ENCODE measurements at regions not wholly inside any gene's neighbourhood (a gene's known extent, or its start where the extent isn't known, plus 50 kb on each side); places are given as distances from the start of the nearest gene placed in this dataset.

DNA sequence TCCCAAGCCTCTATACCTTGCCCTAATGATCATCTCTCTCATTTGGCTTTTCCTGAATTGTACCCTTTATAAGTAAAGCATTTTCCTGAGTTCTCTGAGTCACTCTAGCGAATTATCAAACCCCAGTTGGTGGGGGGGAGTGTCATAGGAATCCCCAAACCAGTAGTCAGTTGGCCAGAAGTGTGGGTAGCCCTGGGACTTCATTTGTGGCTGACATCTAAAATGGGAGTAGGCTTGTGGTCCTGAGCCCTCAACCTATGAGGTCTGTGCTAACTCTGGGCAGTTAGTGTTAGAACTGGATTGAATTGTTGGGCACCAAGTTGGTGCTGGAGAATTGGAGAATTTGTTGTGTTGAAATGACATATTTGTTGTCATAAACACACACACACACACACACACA lies 91.3 kb downstream of the BBS10 start:
- DNase-seq (ENCODE audit: low read depth) = no peak

DNA sequence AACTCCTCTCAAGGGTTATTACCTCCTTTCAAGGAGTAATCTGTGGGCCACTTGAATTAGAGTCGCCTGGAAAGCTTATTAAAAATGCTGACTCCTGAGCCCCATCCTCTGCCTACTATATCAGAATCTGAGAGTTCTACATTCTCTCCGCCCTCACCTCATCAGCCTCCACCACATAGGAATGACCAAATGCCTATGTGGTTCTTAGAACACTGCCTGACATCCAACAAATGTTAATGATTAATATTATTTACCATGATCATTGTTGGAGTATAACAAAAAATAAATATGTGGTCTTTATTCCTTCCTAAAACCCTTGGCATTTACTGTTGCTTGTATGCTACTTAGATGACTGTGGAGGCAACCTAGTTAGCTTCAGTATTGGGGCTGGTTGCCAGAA lies 91.9 kb downstream of the BBS10 start:
- DNase-seq (ENCODE audit: low read depth) = no peak

DNA sequence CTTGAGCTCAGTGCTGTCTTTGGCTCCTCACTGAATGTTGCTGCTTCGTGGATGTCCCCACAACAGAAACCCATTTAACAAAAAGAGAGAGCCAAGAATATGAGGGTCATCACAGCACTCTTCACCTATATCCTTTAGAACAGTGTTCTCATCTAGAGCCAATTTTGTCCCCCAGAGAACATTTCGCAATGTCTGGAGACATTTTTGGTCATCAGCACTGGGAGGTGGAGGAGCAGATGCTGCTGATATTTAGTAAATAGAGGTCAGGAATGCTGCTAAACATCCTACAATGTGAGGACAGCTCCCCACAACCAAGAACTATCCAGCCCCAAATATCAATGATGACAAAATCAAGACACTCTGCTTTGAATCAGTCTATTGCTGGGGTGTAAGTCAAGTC lies 92.5 kb downstream of the BBS10 start:
- no peak for DNase-seq (ENCODE audit: low read depth)

DNA sequence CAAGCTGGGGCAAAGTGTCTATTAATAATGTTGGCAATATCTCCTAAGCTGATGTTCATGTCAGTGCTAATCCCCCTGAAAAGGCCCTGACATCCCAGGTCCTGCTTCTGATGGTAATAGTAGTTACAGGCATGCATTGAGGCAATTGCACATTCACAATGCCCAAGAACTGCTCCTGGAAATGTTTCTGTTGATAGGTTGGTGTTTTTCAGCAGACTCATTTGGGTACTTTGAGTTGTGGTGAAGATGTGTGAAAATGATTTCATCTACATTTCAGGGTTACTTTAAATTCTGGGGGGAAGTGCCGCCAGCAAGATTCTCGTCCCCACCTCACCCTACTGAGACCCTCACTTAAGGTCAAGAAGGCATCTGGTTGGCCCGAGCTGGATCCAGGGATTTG lies 92.9 kb downstream of the BBS10 start:
- no peak for DNase-seq (ENCODE audit: low read depth)

DNA sequence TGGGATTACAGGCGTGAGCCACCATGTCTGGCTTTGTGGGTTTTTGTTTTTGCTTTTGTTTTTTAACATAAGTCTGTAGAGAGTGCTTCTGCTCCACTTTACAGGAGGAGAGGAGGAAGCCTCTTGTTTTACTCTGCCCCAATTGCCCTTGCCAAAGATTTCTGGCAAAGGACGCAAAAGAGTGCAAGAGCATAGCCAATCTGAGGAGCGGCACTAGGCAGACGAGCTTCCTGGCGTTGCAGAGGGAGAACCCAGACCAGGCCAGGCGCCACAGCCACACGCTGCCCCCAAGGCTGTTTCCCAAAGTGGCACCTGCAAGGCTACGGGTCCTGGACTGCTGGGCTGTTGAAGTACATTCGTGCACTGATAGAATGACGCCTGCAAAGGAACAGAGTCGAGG lies 96.2 kb downstream of the BBS10 start:
- DNase-seq (ENCODE audit: low read depth) = no peak

DNA sequence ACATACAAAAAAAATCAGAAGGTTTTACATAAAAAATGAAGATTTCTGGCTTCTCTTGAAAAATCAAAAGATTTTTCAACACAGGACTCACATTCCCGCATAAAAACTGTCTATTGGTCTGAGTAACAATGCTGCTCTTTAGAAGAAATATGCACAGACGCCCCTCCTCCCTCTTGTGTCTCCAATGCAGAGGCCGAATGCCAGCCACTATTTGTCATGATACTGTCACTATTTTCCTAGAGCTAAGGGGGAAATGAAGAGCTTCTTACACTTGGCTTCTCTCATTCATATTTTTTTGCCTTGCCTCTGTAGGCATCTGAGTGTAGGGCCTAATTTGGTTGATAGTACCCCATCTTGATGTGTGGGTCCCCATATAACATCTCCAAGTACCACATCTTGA lies 98.0 kb downstream of the BBS10 start:
- no peak for DNase-seq (ENCODE audit: low read depth)

DNA sequence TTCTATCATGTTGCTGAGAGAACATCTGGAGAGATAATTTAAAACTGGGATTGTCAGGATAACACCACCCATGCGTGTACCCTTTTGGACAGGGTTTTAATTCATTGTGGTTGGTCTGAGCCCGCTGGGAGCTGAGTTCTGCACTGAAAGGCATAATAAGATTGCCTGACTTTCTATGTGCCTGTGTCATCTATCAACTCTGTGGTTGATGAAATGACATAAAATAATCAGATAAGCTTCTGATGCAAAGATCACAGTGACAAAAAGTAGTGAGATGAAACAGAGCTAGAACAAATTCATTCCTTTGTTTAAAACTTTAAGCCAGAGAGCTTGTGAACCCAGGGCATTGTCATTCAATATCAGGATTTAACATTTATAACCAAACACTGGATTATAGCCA lies 98.7 kb downstream of the BBS10 start:
- no peak for DNase-seq (ENCODE audit: low read depth)

DNA sequence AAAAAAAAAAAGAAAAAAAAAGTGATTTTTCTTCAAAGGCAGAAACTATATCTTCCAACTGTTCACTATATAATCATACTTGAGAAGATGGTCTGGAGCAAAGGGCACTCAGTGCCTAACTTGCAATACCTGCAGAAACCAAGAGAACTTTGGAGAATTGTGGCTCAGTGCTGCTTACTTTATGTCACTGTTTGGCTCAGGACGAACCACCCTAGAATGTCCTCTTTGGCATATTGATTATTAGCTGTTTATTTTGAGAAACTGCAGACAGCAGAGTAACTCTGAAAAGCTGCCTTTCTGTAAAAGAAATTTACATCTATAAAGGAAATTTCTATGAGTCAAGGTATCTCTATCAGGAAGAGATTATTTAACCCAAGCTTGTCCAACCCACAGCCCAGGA lies 100.2 kb downstream of the BBS10 start:
- no peak for DNase-seq (ENCODE audit: low read depth)

DNA sequence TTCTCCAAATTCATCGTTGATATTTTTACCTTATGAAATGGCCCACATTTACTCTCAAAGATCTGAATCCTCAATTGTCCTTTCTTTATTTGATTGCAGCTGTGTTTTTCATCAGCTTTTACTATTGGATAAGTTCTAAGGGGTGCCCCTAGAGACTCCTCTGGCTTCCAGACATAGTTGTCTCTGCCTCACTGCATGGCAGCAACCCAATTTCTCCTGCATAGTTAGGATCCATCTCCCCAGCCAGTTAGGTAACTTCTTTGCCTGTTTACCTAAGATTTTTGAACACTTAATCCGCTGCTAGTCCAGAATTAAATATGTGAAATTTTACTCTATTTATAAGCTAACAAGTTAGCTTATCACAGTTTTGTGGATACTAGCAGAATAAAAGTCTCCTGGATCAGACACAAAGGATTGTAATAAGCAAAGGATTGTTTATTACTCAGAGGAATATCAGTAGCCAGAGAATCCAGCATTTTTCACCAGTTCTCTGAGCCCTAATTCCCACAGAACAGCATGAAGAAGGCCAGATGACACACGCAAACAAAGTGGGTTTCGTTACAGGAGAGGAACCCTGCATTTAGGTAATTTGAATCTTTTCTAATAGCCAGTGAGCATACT lies 101.1 kb downstream of the BBS10 start:
- DNase-seq (ENCODE audit: low read depth) = no peak

DNA sequence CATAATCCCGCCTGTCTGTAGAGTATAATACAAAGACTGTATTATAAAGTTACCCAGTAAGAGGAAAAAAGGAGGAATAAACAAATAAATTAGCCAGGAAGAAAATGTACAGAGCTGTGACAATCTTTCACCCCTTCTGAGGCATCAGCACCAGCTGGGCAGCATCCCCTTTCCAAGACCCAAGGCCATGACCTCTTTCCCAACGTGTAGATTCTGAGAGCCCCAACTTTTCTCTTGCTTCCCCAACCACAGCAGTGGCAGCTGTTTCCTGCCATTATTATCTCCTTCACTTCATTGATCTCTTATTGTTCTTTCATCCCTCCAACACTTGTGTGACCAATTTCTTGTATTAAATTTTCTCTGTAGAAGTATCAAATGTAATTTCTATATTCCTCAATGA lies 101.6 kb downstream of the BBS10 start:
- no peak for DNase-seq (ENCODE audit: low read depth)

DNA sequence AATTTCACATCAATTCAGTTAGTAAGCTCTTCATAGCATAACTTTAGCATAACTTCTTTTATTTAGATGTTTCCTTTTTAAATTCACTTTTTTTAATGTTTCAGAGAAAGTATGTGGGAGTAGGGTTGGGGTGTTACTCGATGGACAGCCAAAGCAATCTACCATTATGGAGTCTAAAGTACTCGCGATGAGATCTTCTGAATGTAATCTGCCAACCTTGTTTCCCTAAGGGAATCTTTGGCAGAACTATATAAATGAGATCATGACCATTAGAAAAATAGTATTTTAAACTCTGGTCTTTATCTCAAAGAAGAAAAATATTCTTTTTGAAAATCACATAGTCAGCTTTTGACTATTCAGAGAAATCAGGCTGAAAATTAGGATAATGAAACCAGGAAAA lies 103.9 kb downstream of the BBS10 start:
- no peak for DNase-seq (ENCODE audit: low read depth)

DNA sequence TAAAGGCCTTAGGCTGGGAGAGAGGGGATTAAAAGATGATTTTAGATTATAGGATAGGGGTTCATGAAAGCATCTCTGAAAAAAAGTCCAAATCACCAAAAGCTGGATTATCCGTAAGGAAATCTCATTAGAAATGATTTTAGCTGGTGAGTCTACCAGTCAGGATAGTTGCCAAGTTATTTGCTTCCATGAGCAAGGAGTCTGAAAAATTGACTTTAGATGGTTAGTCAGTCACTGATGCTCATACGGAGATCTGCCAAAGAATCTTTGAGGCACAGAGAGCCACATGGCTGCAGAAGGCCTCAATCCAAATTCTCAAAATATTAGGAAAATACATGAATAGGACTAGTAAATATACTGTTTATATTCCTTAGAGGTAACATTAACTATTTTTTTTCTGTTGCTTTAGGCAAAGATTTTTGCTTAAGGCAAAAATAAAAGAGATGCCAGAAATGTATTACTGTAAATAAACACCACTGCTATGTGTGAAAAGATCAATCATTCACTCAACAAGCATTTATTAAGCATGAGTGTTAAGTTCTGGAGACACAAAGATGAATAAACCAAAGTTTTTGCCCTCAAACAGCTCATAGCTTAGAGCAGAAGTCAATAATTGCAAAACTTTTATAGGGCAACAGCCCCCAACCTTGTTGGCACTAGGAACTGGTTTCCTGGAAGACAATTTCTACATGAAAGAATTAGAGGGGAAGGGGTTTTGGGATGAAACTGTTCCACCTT lies 105.2 kb downstream of the BBS10 start:
- no peak for DNase-seq (ENCODE audit: low read depth)

DNA sequence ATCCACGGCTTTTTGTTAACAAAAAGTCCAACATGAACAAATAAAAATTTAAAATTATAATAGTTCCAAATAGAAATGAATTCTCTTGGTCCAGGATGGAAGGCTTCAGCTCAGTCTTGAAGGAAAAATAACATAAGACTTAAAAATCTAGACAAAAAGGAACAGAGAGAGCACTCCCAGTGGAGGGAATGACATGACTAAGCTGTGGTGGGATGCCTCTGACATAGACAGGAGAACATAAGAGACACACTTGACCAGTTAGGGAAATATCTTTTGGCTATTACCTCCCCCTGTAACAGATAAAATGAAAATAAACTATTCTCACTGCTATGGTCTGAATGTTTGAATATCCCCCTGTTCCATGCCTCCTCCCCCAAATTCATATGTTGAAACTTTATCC lies 106.8 kb downstream of the BBS10 start:
- no peak for DNase-seq (ENCODE audit: low read depth)

DNA sequence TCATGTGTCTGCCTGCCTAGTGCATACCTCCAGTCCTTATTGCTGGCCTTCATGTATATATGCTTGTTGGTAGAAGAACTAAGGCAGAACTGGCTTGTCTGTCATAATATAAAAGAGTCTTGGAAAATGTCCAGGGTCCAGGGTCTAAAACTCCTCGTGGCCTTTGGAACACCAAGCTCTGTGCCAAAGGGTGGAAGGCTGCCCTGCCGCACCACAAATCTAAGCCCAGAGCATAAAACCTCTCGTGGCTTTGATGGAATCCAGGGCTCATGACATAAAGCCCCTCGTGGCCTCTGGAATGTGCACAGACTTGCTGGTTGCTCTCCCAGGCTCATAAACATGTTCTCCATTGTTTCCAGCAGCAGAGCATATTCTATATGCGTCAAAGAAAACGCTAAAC lies 107.9 kb downstream of the BBS10 start:
- DNase-seq (ENCODE audit: low read depth) = no peak

DNA sequence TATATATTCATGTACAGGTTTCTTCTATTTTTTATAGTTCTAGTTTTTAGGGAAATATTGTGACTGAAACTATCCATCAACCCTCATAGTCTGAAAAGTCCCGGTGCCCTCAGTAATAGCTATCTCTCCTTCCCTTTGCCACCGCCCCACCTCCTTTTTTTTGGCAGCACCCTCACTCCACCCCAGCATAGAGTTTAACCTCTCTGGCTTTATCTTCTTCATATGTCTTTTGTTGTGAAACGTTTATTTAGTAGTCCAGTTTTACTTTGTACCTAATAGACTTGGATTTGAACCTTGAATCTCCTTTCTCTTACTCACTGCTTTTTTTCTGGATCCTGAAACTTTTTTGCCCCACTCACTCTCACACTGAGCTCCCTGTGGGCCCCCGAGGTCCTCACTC lies 109.5 kb downstream of the BBS10 start:
- no peak for DNase-seq (ENCODE audit: low read depth)

DNA sequence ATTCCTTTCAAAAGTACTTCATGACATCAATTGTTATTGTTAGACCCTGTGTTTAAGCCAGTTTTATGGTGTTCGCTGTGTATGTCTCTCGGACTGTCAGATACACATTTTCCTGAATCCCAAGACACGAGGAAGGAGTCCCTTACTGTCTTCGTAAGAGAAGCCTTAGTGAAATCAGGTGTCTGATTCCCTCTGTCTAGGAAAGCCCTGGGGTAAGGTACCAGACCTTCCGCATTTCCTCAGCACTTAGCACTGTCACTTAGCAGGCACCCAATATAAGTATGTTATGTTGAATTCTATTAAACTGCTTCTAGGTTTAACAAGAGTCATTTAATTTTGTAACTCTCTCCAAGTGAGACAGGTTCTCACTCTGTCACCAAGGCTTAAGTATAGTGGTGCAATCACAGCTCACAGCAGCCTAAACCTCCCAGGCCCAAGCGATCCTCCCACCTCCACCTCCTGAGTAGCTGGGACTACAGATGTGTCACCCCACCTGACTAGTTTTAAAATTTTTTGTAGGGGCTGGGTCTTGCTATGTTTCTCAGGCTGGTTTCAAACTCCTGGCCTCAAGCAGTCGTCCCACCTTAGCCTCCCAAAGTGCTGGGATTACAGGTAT lies 111.0 kb downstream of the BBS10 start:
- DNase-seq (ENCODE audit: low read depth) = no peak

DNA sequence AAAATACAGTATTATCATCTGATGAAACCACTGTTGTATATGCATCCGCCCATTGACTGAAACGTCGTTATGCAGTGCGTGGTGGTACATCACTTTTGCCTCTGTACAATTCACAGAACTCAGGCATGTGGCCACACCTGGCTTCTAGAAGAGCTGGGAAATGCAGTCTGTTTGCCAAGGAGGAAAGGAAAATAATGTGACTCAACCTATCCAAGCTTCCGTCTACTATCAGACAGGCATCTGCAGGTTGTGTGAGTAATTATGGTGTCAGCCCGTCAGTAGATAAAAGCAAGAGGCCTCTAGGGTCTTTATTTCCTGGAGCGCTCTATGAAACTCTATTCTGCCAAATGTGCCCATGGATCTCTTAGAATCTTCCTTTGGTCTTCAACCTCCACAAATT lies 111.6 kb downstream of the BBS10 start:
- DNase-seq (ENCODE audit: low read depth) = no peak

DNA sequence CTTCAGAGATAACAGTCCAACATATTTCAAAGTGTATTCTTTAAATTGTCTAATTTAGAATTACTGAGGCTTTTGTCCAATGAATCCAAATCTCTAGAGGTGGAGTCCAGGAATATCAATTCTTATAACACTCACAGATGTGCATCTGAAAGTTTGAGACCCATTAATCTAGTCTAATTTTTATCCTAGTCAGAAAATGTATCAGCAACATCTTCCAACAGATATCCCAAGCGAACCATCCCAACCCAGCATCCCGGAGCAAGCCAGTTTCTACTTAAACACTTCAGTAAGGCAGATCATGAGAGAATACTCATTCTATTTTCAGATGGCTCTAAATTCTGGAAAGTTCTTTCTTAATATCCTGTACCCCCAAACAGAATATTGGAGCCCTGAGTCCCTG lies 113.5 kb downstream of the BBS10 start:
- no peak for DNase-seq (ENCODE audit: low read depth)

DNA sequence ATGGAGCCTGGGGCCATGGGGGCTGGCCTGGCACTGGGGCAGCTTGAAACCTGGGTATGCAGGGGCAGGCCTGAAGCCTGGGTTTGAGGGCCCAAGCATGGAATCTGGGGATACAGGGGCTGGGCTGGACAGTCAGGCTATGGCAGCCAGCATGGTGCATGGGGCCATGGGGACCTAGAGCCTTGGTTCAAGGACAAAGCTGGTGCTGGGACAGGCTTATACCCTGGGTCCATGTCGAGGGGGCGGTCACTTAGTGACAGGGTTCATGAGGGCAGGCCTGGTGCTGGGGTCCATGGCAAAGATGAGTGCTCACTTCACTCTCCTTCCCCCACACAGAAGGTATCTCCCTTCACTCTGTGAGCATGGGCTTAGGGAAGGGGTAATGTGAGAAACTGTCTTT lies 116.2 kb downstream of the BBS10 start:
- DNase-seq (ENCODE audit: low read depth) = no peak

DNA sequence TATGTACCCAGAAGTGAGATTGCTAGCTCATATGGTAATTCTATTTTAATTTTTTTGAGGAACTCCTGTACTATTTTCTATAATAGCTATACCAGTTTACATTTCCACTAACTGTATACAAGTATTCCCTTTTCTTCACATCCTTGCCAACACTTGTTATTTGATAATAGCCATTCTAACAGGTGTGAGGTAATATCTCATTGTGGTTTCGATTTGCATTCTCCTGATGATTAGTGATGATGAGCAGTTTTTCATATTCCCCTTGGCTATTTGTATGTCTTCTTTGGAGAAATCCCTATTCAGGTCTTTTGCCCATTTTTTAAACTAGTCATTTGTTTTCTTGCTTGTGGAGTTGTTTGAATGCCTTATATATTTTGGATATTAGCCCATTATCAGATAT lies 121.3 kb downstream of the BBS10 start:
- no peak for DNase-seq (ENCODE audit: low read depth)

DNA sequence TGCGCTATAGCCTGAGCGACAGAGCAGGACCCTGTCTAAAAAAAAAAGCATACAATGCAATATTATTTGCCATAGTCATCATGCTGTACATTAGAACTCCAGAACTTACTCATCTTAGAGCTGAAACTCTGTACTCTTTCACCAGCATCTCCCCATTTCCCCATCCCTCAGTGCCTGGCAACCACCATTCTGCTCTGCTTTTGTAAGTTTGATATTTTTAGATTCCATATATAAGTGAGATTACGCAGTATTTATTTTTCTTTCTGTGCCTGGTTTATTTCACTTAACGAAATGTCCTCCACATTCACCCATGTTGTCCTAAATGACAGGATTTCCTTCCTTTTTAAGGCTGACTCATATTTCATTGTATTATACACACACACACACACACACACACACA lies 121.8 kb downstream of the BBS10 start:
- no peak for DNase-seq (ENCODE audit: low read depth)

DNA sequence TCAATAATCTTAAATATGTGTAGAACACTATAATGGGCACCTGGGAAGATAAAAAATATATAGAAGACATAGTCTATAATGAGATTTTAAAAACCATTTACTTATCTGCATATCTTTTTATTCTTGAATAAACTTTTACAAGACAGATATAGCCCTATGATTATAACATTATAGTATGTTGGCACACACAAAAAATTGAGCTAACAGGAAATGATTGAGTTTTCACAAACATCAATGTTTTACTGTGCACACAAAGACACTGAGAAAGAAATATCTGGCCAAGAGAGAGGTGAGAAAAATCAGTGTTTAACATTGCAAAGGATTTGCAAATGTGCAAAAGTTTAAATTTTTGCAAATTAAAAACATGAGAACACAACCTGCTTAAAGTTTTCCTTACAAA lies 124.3 kb downstream of the BBS10 start:
- DNase-seq (ENCODE audit: low read depth) = no peak

DNA sequence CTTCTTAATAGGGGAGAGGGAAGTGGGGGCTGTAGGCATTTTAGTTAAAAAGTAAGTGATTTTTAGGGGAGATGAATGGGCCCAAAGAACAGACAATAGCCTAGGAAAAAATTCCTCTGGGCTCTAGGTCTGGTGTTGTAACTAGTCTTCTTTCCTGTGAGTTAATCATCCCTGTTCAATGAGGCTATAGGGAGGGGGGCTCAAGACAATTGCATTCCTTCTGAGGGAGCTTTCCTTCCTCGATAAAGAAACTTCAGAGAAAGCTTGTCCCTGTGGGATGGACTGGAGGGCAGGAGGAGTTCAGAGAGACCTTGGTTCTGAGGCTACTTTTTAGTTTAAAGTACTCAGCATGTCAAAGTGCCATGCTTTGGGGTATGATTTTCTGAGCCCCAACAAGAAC lies 127.2 kb downstream of the BBS10 start:
- no peak for DNase-seq (ENCODE audit: low read depth)

DNA sequence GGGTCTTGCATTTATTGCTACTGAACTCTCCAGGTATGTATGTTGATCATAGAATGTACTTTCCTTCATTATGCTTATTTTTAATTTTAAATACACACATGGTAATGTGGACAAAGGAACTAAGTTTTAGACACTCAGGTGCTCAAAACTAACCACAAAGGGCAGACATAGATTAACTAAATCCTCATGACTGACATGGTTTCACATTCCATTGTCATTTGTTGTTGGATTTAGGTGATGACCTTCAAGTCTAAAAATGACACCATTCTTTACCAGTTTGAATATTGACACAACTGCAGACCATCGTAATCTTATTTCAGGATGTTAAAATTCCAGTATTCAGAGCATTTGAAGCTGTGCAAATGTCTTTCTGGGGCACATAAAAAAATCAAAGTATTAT lies 128.4 kb downstream of the BBS10 start:
- DNase-seq (ENCODE audit: low read depth) = no peak
